Omental fat pad (tissue), 3 donors: ENCODE measurements at regions not wholly inside any gene's neighbourhood (a gene's known extent, or its start where the extent isn't known, plus 50 kb on each side); places are given as distances from the start of the nearest gene placed in this dataset.
"Not testable (repeated sequence)": the region's sequence is repeated elsewhere in the genome, so short reads cannot be mapped to it uniquely, and the experiment has no call there.

Experiments
- ATAC-seq: fragments of 150-250 bp; one replicate; pipeline ENCODE4 v1.9.1; 2016; ENCODE audit warnings: mild to moderate bottlenecking, moderate library complexity; ENCODE audit not compliant: low FRiP score
- DNase-seq: peaks from one replicate; pipeline ENCODE4 v3.0.0-alpha.2; 2019; ENCODE audit warnings: low spot score
- CTCF ChIP-seq, 3 donors: fragments of 450-650 bp; IDR thresholded peaks; one replicate each; pipeline ENCODE4 v1.5.1; 2016 to 2017; ENCODE audit warnings: antibody characterized with exemption in 3 of 3, mild to moderate bottlenecking in 3 of 3, moderate library complexity in 2 of 3

GRCh38 chr3:176055836-176056235 is 1141.4 kb downstream of the TBL1XR1 start:
- no peak for TF ChIP-seq CTCF (IDR thresholded peaks at IDR 0.05)
- ATAC-seq: no peak
- no peak for DNase-seq

- TF ChIP-seq CTCF (IDR thresholded peaks at IDR 0.05): no peak
- DNase-seq (no peak), ATAC-seq (no peak)
Observed at GRCh38 chr3:176051766-176052165, 1145.5 kb downstream of the TBL1XR1 start.

- DNase-seq (no peak), ATAC-seq (no peak)
- TF ChIP-seq CTCF (IDR thresholded peaks at IDR 0.05): no peak
Observed at GRCh38 chr3:176046703-176047102, 1150.6 kb downstream of the TBL1XR1 start.

GRCh38 chr3:176041812-176042211 is 1155.5 kb downstream of the TBL1XR1 start:
- DNase-seq: no peak
- no peak for TF ChIP-seq CTCF (IDR thresholded peaks at IDR 0.05)
- no peak for ATAC-seq

GRCh38 chr3:176041185-176041584 is 1156.1 kb downstream of the TBL1XR1 start:
- ATAC-seq: no peak
- no peak for TF ChIP-seq CTCF (IDR thresholded peaks at IDR 0.05)
- DNase-seq: no peak

- no peak for TF ChIP-seq CTCF (IDR thresholded peaks at IDR 0.05)
- ATAC-seq (no peak), DNase-seq (no peak)
Observed at GRCh38 chr3:176037636-176038035, 1159.6 kb downstream of the TBL1XR1 start.

GRCh38 chr3:176032043-176032442 is 1165.2 kb downstream of the TBL1XR1 start:
- TF ChIP-seq CTCF (IDR thresholded peaks at IDR 0.05): no peak
- no peak for ATAC-seq
- DNase-seq: no peak

- DNase-seq, ATAC-seq: not testable (repeated sequence)
Observed at GRCh38 chr3:176016203-176016602, 1157.1 kb downstream of the NAALADL2 start.

- DNase-seq, ATAC-seq: not testable (repeated sequence)
Observed at GRCh38 chr3:176015228-176015627, 1156.1 kb downstream of the NAALADL2 start.
